GM13976 (cell line): ENCODE measurements at regions not wholly inside any gene's neighbourhood (a gene's known extent, or its start where the extent isn't known, plus 50 kb on each side); places are given as distances from the start of the nearest gene placed in this dataset.
A peak's percentile ranks its signal among the peaks of the same experiment; 100 is the strongest.

Experiments used
- DNase-seq: peaks from one replicate; pipeline ENCODE4 v3.0.0; 2012; ENCODE audit warnings: low spot score
- CTCF ChIP-seq: IDR thresholded peaks from 2 replicates; pipeline ENCODE4 v1.5.1; 2012; ENCODE audit warnings: borderline replicate concordance, mild to moderate bottlenecking; ENCODE audit not compliant: insufficient read depth; ENCODE audit errors: extremely low read depth, missing control alignments, control extremely low read depth
- in situ Hi-C: fragments of 300-500 bp; cut with MboI; formaldehyde crosslinking; loops from one replicate; pipeline ENCODE4 v1.12.0; 2022; ENCODE audit warnings: low sequenced_read_pairs, mixed read lengths, inconsistent platforms; ENCODE audit not compliant: unreplicated experiment

- in situ Hi-C loops: no loop called here
Observed at GRCh38 chr11:32006799-32007388, 84.0 kb upstream of the RCN1 start.

DNA sequence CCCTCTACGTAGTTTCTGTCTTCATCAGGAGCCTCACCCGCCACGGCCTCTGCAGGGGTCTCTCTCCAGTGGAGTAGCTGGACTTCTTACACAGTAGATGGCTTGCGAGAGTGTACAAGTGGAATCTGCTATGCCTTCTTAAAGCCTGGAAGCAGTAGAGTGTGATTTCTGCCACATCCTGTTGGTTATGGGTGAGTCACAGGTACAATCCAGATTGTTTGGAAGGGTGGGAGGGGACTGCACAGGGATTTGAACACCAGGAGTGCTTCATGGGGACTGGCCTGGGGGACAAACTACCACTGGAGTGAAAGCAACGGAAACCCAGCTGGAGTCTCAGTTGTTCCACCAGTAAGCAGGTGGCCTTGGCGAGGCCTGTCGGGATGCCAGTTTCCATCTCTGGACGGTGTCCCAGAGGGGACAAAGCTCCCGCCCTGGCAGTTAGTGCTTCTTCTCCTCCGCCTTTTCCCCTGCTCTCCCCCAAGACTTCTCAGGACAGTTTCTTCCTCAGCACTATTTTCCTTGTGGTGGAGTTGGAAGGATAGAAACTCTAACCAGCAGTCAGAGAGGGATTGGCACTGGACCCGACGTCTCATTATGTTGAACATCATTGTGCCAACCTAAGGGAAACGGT lies 85.0 kb upstream of the RCN1 start:
- in situ Hi-C loops: no loop called here
- TF ChIP-seq CTCF: no peak
- no peak for DNase-seq

More at GRCh38 chr11:32006799-32007388, 84.0 kb upstream of the RCN1 start:
- DNase-seq: peak; percentile 55
- peak; percentile 73 for TF ChIP-seq CTCF

DNA sequence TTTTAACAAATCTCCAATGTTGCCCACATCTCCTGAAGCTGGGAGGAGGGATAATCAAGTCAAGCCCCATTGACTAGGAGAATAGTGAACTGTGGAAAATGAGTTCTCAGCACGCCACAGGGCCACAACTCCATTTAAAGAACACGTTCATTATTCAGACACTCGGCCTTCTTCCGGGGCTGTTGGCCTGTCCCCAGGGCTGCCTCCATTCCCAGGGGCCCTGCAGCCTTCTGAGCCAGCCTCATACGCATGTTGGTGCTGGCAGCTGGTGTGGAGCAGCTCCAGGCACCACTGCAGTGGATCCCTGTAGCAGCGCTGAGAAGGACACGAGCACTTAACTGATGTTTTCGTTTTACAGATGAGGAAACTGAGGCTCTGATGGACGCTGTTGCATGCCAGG lies 87.5 kb upstream of the RCN1 start:
- no peak for DNase-seq
- TF ChIP-seq CTCF: no peak
- in situ Hi-C loops: no loop called here

GRCh38 chr11:32002311-32002710 lies 88.6 kb upstream of the RCN1 start:
- TF ChIP-seq CTCF: no peak
- no peak for DNase-seq
- in situ Hi-C loops: no loop called here

- no peak for DNase-seq
- TF ChIP-seq CTCF: no peak
- in situ Hi-C loops: no loop called here
Observed at GRCh38 chr11:31997955-31998354, 92.9 kb upstream of the RCN1 start.

DNA sequence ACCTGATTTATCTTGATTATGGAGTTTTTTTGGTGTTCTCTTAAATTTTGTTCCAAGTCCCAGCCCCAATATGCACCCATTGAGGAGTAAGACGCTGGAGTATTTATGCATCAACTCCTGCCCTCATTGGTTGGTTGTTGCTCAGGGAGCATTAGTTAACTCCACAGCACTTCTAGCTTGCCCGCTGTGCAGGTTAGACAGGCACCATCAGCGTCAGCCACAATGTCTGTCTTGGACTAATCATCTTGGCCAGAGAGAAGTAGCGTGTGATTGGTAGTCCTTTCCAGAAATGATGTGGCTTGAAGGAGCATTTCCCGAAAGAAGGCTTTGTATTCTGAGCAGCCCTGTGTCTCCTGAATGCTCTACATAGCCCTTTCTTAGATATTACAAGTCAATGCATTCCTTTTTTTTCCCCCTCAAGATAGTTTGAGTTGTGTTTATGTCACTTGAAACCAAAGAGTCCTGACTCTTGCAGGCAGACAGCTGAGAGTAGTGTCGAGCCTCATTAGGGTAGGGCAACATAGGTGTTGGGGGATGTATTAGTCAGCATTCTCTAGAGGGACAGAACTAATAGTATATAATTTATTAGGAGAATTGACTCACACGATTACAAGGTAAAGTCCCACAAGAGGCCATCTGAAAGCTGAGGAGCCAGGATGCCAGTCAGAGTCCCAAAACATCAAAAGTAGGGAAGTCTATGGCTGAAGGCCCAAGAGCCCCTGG lies 94.6 kb upstream of the RCN1 start:
- in situ Hi-C loops: no loop called here
- no peak for DNase-seq
- no peak for TF ChIP-seq CTCF
